Hepatocyte (in vitro differentiated cells): ENCODE measurements at regions not wholly inside any gene's neighbourhood (a gene's known extent, or its start where the extent isn't known, plus 50 kb on each side); places are given as distances from the start of the nearest gene placed in this dataset.
"Not testable (repeated sequence)": the region's sequence is repeated elsewhere in the genome, so short reads cannot be mapped to it uniquely, and the experiment has no call there.

ENCODE experiments used
- CTCF ChIP-seq: fragments of 200-600 bp; sonication (generic); IDR thresholded peaks from 2 replicates; pipeline ENCODE4 v1.5.1; 2016; ENCODE audit warnings: antibody characterized with exemption, mild to moderate bottlenecking; ENCODE audit not compliant: poor library complexity
- EZH2 ChIP-seq: fragments of 200-600 bp; sonication (generic); IDR thresholded peaks from 2 replicates; pipeline ENCODE4 v1.6.1; 2016; ENCODE audit warnings: antibody characterized with exemption, mild to moderate bottlenecking, borderline replicate concordance
- EZH2phosphoT487 ChIP-seq: fragments of 200-600 bp; sonication (generic); IDR thresholded peaks from one replicate; pipeline ENCODE4 v1.6.1; 2018; ENCODE audit warnings: antibody characterized with exemption, mild to moderate bottlenecking, low read depth, moderate library complexity; ENCODE audit not compliant: unreplicated experiment, severe bottlenecking

DNA sequence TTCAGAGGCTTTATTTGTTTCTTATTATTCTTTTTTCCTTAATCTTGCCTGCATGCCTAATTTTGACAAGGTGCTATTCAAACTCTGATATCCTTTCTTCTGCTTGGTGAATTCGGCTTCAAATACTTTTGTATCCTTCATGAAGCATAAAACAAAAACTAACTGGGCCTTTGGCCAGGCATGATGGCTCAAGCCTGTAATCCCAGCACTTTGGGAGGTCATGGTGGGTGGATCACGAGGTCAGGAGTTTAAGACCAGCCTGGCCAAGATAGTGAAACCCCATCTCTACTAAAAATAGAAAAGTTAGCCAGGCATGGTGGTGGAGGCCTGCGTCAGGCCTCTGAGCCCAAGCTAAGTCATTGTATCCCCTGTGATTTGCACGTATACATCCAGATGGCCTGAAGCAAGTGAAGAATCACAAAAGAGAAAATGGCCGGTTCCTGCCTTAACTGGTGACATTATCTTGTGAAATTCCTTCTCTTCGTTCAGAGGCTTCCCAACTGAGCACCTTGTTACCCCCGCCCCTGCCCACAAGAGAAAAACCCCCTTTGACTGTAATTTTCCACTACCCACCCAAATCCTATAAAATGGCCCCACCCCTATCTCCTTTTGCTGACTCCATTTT is 191.9 kb downstream of the ZNF486 start:
- TF ChIP-seq CTCF, EZH2phosphoT487, EZH2: not testable (repeated sequence)
